ENCODE measurements at regions not wholly inside any gene's neighbourhood (a gene's known extent, or its start where the extent isn't known, plus 50 kb on each side); places are given as distances from the start of the nearest gene placed in this dataset.

DNA sequence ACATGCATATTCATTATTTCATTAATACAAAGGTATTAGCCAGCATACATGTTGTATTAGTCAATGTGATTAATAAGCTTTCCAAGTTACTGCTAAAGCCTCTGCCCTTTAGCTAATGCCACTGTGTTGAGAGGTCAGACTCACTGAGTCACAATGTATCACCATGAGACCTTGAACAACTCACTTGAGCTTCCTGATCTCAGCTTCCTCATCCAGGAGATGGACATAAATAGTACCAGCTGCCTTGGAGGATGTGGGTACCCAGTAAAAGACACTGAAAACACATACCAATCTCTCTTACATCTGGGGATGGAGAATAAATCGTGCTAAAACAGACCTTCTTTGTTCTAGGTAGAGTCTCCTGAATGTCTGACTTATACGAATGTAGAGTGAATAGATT is 224.6 kb downstream of the EPHA4 start:
- DNase-seq (ENCODE audit: low read depth): peak; percentile 14

DNA sequence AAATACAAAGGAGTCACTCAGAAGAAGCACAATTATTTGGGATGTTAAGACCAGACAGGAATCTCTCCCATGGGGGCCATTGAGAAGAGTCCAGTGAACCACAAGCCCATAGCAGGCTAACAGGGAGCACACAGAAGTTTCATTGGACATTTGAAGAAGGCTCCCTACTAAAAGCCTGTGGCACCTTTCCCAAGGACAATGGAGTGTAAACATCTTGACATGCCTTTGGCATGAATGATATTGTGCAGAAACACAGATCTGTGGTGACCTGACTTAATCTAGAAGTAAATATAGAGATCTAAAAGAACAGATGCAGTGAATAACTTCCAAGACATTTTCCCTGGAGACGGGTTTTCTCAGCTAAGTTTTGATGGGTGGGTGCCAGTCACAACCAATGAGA is 221.5 kb downstream of the EPHA4 start:
- no peak for DNase-seq (ENCODE audit: low read depth)

DNA sequence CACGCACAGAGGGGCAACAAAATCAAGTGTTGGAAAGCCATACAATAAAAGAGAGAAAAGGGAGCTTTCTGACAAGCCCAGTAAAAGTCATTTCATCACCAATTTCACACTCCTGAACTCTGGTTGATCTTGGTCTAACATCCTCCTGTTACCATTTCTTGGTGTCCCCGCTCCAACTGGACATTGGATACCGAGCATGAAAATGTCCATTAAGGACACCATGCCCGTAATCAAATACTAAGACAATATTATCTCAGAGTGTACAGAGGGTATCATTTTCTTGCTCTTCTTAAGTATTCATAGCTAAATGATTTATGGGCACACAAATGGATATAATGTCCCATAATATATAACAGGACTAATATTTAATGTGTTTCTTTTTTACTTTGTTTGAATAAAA is 218.9 kb downstream of the EPHA4 start:
- DNase-seq (ENCODE audit: low read depth): no peak

DNA sequence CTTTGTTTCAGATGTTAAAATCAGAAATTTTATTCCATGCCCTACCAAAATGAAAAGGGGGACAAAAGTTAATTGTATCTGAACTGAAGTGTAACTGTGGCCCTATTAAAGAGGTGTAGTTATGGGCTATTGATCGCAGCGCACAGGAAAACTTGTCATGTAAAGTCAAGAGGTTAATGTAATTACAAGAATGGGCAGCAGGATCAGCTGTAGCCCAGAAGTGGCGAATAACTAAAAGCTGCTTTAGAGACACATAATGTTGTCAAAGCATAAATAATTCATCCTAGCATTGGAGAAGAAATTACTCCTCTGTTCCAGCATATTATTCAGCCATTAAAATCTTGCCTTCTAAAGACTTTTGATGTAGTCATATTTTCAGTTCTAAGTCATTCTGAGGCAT is 211.8 kb downstream of the EPHA4 start:
- DNase-seq (ENCODE audit: low read depth): no peak

DNA sequence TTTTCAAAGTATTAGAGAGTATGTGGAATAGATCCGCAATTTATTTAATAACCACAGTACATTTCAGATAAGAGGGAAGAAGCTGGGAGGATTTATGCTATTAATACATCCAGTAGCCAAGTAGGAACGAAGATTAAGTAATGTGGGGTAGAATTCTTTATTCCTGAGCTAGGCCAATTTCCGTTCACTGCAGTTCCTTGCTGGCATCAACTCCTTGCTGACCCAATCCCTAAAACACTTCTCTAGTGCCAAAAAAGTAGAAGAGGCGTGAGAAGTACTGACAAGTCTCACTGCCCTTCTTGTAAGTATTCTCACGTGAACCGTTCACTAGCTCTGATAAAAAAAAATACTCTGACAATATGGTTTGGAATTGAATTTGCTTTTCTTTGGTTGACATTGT is 211.4 kb downstream of the EPHA4 start:
- no peak for DNase-seq (ENCODE audit: low read depth)

DNA sequence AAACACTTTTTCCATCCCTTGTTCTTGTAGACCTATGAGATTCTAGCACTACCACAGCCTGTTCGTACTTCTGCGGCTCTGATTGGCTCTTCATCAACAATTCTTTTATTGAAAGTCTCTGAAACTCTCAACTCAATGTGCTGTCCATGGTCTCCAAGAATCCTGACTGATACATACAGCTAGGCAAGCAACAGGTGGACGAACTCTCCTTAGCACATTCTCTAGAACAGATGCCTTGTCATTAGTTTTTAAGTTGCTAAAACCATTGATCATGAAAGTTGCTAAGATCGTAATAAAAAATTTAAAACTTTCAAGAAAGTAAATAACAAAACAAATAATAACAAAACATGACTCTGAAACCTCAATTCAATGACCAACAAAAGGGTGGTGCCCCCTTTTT is 210.5 kb downstream of the EPHA4 start:
- no peak for DNase-seq (ENCODE audit: low read depth)

DNA sequence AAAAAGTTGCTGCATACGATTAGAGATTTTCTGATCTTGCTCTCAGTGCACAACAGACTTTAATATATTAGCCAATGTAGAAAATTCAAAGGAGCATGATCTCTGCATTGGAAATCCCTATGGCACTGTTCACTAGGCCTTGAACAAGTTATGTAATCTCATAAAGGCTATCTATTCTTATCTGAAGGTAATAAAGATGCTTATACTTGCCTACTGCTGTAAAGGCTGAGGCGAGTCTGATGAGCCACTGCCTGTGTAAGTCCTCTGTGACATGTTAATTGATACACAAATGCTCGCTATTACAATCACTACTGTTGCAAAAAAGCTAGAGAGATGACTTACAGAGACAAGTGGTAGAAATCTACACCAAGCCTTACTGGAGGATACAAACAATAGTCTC is 207.4 kb downstream of the EPHA4 start:
- DNase-seq (ENCODE audit: low read depth): no peak
